ENCODE measurements at regions not wholly inside any gene's neighbourhood (a gene's known extent, or its start where the extent isn't known, plus 50 kb on each side); places are given as distances from the start of the nearest gene placed in this dataset.

DNA sequence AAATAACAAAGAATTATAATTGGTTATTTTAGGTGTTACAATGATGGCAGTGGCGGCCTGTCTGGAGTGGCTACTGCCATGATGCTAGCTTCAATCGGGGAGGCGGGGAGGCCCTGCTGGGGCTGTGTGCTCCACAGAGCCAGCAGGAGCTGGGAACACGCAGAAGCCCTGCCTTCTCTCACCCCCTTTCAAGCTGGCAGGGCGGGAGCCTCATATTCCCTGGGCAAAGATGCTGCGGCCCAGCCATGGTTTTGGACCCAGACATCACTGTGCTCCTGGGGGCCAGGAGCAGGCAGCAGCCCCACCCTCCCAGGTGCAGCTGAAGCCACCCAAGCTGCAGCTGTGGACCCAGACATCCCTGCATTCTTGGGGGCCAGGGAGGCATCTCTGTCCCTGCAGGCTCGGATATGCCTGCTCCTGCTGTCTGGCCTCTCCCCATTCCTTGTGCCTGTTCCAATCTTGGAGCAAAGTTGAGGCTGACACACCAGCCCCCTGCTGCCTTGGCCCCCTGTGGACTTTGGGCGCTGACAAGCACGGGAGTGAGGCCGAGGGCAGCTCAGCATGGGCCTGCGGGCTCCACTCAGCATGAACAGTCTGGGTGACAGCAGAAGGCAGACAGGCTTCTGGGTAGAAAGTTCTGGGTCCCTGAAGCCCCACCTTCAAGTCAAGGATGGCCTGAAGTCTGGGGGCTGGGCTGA is 263.1 kb upstream of the HTR2A start:
- DNase-seq = no peak

- no peak for DNase-seq
Observed at GRCh38 chr13:47158593-47158992, 261.7 kb upstream of the HTR2A start.

DNA sequence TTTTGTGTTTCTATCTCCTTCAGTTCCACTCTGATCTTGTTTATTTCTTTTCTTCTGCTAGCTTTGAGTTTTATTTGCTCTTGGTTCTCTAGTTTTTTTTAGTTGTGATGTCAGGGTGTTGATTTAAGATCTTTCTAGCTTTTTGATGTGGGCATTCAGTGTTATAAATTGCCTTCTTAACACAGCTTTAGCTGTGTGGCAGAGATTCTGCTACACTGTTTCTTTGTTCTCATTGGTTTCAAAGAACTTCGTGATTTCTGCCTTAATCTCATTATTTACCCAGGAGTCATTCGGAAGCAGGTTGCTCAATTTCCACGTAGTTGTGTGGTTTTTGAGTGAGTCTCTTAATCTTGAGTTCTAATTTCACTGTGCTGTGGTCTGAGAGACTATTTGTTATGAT is 251.7 kb upstream of the HTR2A start:
- no peak for DNase-seq

DNA sequence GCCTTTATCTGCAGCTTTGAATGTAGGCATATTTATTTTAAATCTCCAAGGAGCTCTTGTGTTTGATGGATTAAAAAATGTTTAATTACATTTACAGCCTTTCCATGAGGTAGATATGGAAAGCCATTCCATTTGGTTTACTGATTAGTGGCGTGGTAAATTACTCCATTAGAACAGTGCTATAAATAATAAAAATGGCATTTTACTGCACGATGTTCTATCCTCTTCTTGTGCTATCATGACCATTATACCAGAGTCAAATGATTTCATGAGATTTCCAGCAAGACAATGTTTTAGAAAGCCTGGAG is 250.9 kb upstream of the HTR2A start:
- no peak for DNase-seq

- DNase-seq = no peak
Observed at GRCh38 chr13:47146991-47147811, 250.3 kb upstream of the HTR2A start.

GRCh38 chr13:47146136-47146535 is 249.3 kb upstream of the HTR2A start:
- DNase-seq = no peak

DNA sequence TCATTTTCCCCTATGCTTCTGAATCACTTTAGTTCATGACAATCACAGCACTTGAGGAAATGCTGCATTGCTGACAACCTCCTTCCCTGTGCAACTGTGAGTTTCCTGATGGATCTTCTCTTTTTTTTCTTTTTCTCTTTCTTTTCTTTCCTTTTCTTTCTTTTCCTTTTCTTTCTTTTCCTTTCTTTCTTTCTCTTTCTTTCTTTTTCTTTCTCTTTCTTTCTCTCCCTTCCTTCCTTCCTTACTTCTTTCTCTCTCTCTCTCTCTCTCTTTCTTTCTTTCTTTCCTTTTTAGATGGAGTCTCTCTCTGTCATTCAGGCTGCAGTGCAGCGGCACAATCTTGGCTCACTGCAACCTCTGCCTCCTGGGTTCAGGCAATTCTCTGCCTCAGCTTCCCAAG is 247.9 kb upstream of the HTR2A start:
- no peak for DNase-seq

GRCh38 chr13:47142105-47142504 is 245.3 kb upstream of the HTR2A start:
- no peak for DNase-seq

DNA sequence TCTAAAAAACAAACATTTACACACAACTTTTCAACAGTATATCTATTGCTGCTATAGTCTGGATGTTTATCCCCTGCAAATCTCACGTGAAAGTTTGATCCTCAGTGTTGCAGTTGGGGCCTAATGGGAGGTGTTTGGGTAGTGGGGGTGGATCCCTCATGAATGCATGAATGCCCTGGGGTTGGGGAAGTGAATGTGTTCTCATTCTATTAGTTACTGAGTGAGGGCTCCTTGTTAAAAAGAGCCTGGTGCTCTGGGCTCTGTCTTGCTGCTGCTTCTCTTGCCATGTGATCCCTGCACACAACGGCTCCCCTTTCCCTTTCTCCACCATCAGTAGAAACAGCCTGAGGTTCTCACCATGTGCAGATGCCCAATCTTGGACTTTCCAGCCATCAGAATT is 242.7 kb upstream of the HTR2A start:
- no peak for DNase-seq

- DNase-seq = no peak
Observed at GRCh38 chr13:47136504-47136941, 239.7 kb upstream of the HTR2A start.

DNA sequence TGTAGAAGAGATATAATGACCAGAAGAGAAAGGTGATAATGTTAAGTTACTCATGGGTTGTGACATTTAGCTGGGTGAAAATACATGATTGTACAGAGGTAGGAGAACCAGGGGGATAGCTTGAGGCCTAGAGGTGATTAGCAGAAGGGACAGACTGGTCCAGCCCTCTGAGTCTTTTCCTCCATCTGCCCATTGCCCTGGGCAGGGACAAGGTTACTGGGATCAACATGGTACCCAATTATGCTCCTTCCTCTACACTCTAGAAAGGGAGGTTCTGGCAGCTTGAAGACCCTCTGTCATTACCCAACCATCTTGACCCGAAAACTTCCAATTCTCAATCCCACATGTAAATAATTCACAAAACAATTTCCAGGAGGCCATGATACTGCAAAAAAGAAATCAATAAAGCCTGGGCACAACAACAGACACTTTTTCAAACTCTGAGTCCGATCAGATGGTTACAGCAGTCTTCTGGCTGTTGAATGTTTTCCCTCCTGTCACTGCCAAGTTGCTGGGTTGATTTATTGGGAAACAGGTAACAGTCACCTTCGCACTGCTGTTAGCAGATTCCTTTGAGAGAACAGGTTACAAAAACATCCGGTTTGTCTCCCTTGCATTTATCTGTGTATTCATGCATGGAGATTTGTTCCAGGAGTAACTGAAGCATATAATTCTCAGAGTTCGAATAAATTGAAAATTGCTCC is 239.1 kb upstream of the HTR2A start:
- no peak for DNase-seq

- DNase-seq = no peak
Observed at GRCh38 chr13:47134939-47135489, 238.2 kb upstream of the HTR2A start.

DNA sequence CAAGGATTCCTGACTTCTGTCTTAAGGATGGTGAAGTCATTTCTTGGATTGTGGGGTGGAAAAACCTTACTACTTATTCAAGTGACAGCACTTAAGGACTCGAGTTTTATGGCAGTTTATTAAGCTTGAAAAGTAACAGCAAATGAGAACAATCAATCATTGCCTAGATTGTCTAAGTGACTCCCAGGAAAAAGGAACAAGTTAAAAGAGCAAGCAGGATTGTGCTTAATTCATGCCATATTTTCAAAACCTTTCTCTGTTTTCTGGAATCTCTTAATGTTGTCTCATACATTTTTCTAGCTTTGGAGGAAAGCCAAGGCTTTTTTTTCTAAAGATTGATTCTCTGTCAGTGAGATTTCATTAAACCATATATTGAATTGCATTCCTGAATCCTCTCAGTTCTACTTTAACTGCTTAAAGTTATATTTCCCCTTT is 236.2 kb upstream of the HTR2A start:
- DNase-seq = peak; percentile 42

DNA sequence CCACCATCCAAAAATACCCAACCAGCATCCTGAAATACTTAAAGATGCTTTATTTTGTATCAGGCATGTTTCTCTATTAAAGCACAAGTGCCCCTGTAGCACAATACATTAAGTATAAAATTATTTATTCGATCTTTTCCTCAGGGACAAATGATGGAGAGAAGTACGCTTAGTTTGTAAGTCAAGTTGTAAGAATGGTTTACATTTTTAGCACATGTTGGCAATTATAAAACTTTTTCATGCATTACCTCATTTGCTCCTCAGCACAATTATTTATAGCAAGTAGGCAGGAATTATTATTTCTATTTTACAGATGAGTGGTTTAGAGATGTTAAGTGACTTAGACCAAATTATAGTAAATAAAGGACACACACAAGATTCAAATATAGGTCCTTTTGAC is 232.6 kb upstream of the HTR2A start:
- DNase-seq = peak; percentile 2

GRCh38 chr13:47126432-47126831 is 229.6 kb upstream of the HTR2A start:
- no peak for DNase-seq

DNA sequence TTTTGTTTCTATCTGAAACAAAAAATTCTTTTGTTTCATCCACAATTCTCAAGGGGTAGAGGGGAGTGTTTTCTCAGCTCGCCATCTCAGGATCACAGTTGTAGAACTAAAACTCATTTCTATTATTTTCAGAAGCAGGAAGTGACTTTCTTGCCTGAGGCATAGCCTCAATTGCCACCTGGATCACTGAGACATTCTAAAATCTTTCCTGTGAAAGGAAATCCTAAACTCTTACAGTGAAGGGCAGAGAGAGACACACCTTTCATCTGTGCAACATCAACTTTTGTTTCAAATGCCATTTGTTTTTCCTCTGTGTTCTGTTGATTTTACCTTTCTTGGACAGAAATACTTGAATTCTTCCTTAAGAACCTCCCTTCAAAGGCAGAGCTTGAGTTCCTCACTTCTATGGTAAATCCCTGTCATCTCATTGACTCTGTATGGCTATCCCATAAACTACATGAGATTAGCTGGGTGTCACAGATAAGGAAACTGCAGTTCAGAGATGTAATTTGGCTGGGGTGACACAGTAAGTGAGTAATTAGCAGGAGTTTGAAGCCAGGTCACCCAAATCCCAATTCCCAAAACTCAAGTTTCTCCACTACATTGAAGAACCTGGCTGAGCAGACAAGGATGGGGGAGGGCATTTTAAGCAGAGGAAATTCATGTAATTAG is 224.4 kb upstream of the HTR2A start:
- DNase-seq = no peak

DNA sequence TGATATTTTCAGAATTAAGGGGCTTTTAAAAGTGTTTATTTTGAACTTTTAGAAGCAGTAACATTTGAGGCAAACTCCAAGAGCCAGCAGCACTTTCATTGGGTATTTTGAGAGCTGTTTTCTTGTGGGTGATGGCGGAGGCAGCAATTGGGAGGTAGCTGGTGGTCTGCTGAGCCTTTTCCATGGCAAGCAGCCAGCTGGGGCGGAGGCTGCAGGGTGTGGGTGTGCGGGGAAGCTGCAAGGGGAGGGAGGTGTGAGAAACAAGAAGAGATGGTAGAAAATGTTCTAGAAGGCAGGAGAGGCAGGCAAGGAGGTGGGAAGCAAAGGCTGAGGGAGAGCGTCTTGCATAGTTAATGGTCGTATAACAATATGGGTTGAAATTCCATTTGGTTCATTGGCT is 223.4 kb upstream of the HTR2A start:
- DNase-seq = no peak

DNA sequence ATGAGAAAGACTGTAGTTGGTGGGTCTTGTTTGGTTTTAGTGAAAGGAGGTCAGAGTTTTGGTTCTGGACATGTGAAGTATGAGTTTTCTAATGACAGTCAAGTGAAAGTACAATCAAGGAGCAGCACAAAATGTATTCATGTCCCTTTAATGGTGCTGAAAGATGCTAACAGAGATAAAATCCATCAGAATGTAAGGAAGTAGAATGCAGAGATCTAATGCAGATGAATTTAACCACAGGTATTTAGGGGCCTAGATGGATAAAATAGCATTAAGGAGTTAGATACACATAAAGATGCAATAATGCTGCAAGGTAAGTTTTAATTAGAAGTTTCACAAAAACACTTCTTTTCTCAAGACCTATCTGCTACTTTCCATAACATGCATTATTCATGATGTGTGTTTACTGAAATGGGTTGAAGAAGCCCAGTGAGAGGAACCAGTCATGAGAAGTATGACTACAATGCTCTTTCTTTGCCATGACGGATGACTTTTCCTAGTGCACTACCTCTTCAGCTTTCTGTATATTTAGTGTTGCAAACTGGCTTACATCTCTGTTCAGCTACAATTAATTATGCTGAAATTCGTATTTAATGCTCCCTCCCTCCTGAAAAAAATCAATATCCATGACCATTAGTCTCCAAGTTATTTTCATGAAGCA is 222.9 kb upstream of the HTR2A start:
- DNase-seq = no peak

DNA sequence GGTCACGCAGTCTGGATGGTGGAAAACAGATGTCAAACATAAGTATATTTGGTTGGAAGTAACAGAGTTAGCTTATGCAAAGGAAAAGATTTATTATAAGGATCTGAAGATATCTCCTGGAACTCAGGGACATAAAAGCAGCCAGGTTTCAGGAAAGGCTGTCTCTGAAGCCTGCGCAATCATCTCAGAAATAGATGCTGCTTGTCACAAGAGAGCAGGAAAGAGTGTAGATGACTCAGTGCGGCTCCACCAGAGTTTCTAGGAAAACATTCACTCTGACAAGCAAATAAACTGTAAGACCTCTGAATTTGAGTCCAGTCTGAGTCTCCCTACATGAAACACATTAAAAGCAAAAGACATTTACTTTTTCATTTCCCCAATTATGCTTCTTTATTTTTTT is 220.4 kb upstream of the HTR2A start:
- DNase-seq = peak; percentile 3

DNA sequence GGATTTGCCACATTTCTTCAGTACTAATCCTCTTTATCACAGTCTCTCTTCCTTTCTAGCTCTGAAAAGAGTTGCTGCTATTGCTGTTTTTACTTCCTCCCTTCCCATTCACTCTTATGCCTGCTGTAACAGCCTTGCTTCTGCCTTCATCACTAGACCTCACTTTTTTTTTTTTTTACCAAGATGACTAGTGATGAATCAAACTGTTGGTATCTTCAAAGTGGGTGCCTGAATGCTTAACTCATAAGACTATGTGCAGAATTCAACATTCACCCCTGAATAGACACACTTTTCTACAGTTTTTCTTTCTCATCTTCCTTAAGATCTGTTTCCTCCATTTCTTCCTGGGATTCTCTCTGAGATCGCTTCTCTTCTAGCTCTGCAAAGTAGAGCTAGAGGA is 217.2 kb upstream of the HTR2A start:
- DNase-seq = no peak

DNA sequence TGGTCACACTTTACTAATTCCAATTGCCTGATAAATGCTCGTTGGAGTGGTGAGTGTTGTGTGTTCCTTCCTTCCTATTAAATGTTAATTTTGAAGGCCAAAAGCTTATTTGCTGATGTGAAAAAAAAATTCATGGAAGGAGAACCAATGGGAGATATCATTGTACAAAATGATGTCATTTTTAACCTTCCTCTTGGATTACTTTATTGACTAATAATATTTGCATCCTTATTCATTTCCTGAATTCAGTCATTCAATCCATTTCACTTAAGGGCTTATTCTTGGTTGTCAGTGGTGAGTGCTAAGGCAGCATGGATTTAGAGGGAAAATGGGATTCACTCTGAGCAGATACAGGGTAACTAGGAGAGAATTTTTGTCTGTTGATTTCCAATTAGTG is 216.0 kb upstream of the HTR2A start:
- no peak for DNase-seq

GRCh38 chr13:47112205-47112902 is 215.5 kb upstream of the HTR2A start:
- DNase-seq = no peak
